PC-3 (cell line): ENCODE measurements at regions not wholly inside any gene's neighbourhood (a gene's known extent, or its start where the extent isn't known, plus 50 kb on each side); places are given as distances from the start of the nearest gene placed in this dataset.

Experiments used
- ATAC-seq: fragments of 200-7000 bp; cut with Tn5 transposase; 2 replicates; pipeline ENCODE4 v1.9.1; 2020; ENCODE audit warnings: mild to moderate bottlenecking, moderate library complexity
- BruUV-seq: library from RNA; stranded (reverse); fragments of 400-500 nt; replicated peaks from 2 replicates; lab custom pipeline; 2021; lab: Mats Ljungman, UMichigan
- CTCF ChIA-PET: fragments of 300-600 bp; sonication (Branson Sonifier 250); formaldehyde crosslinking; loops from one replicate; lab custom pipeline; 2022; ENCODE audit warnings: antibody characterized with exemption; lab: Charles Lee
- POLR2A ChIA-PET: fragments of 300-600 bp; sonication (Branson Sonifier 250); formaldehyde crosslinking; loops from one replicate; lab custom pipeline; 2022; ENCODE audit warnings: antibody characterized with exemption; ENCODE audit not compliant: unreplicated experiment; lab: Charles Lee
- DNase-seq: peaks from one replicate; pipeline ENCODE4 v3.0.0-alpha.2; 2015
- H2AFZ ChIP-seq: fragments of 300-600 bp; sonication (generic); 2 replicates; pipeline ENCODE4 v1.6.0; 2016; ENCODE audit warnings: antibody characterized with exemption, low read length
- H3F3A ChIP-seq: fragments of 300-600 bp; sonication (generic); one replicate; pipeline ENCODE4 v1.6.0; 2017; ENCODE audit warnings: antibody characterized with exemption, low read length, control low read depth, mild to moderate bottlenecking; ENCODE audit not compliant: unreplicated experiment
- H3K27ac ChIP-seq: fragments of 300-600 bp; sonication (generic); 2 replicates; pipeline ENCODE4 v1.5.1; 2016; ENCODE audit warnings: mild to moderate bottlenecking, low read length
- H3K27me3 ChIP-seq: fragments of 300-600 bp; sonication (generic); 2 replicates; pipeline ENCODE4 v1.6.1; 2016; ENCODE audit warnings: low read length, mixed read lengths
- H3K36me3 ChIP-seq: fragments of 300-600 bp; sonication (generic); 2 replicates; pipeline ENCODE4 v1.6.1; 2016; ENCODE audit warnings: low read depth, mixed run types, low read length, mixed read lengths
- H3K4me1 ChIP-seq: fragments of 300-600 bp; sonication (generic); 2 replicates; pipeline ENCODE4 v1.5.1; 2016; ENCODE audit warnings: low read length; ENCODE audit not compliant: insufficient read depth
- H3K4me2 ChIP-seq: fragments of 300-600 bp; sonication (generic); 2 replicates; pipeline ENCODE4 v1.6.0; 2016; ENCODE audit warnings: low read length
- H3K4me3 ChIP-seq: fragments of 300-600 bp; sonication (generic); 2 replicates; pipeline ENCODE4 v1.5.1; 2016; ENCODE audit warnings: mild to moderate bottlenecking, low read length, mixed read lengths
- H3K79me2 ChIP-seq: fragments of 300-600 bp; sonication (generic); 2 replicates; pipeline ENCODE4 v1.6.1; 2017; ENCODE audit warnings: low read length, mixed read lengths
- H3K9ac ChIP-seq: fragments of 300-600 bp; sonication (generic); 2 replicates; pipeline ENCODE4 v1.6.0; 2016; ENCODE audit warnings: mild to moderate bottlenecking, low read length
- H3K9me2 ChIP-seq: fragments of 300-600 bp; sonication (generic); replicated peaks from 2 replicates; pipeline ENCODE4 v1.6.1; 2016; ENCODE audit warnings: mixed run types, low read length, mixed read lengths
- H3K9me3 ChIP-seq: fragments of 300-600 bp; sonication (generic); 2 replicates; pipeline ENCODE4 v1.6.1; 2016; ENCODE audit warnings: low read length, mixed read lengths
- H4K20me1 ChIP-seq: fragments of 300-600 bp; sonication (generic); 2 replicates; pipeline ENCODE4 v1.6.1; 2016; ENCODE audit warnings: low read length, mixed read lengths
- CTCF ChIP-seq: fragments of 300-600 bp; sonication (generic); conservative IDR thresholded peaks from 2 replicates; pipeline ENCODE4 v1.5.1; 2017; ENCODE audit warnings: antibody characterized with exemption, low read depth, mild to moderate bottlenecking, low read length
- EZH2 ChIP-seq: fragments of 300-600 bp; sonication (generic); IDR thresholded peaks from one replicate; pipeline ENCODE4 v1.6.1; 2017; ENCODE audit warnings: antibody characterized with exemption, mild to moderate bottlenecking, low read length; ENCODE audit not compliant: unreplicated experiment
- EZH2phosphoT487 ChIP-seq: fragments of 300-600 bp; sonication (generic); IDR thresholded peaks from 2 replicates; pipeline ENCODE4 v1.6.1; 2018; ENCODE audit warnings: mild to moderate bottlenecking, antibody characterized with exemption, low read length, borderline replicate concordance
- intact Hi-C: fragments of 100-400 bp; cut with micrococcal nuclease; formaldehyde crosslinking; loops from 2 replicates; pipeline ENCODE4 v1.9.0; 2023

- no peaks in the 10 kb centered on the region for H3K9me2 ChIP-seq
- H3K36me3 ChIP-seq, result no peaks in the 10 kb centered on the region
- ChIA-PET CTCF (no interaction called here), POLR2A (no interaction called here)
- H3K27ac ChIP-seq, result no peak overlapping the region
- no peak overlapping the region for H2AFZ ChIP-seq
- DNase-seq (no peak), ATAC-seq (no peak)
- no peaks in the 10 kb centered on the region for H3F3A ChIP-seq
- no peak overlapping the region for H3K9ac ChIP-seq
- peaks cover 14% of the 10 kb centered on the region for H3K4me1 ChIP-seq
- no peaks in the 10 kb centered on the region for H3K79me2 ChIP-seq
- no peak overlapping the region for H3K4me3 ChIP-seq
- intact Hi-C loops, result no loop called here
- no peak for TF ChIP-seq EZH2phosphoT487
- no peak for TF ChIP-seq CTCF
- no peak for TF ChIP-seq EZH2
- H3K9me3 ChIP-seq, result no peaks in the 10 kb centered on the region
- H4K20me1 ChIP-seq, result no peaks in the 10 kb centered on the region
- no peaks in the 10 kb centered on the region for H3K27me3 ChIP-seq
- BruUV-seq, result no TSS peak
- no peak overlapping the region for H3K4me2 ChIP-seq
Measured at GRCh38 chr2:38181806-38182491, 106.0 kb upstream of the CYP1B1 start.

- DNase-seq, result no peak
Measured at GRCh38 chr2:38180754-38181153, 104.8 kb upstream of the CYP1B1 start.

More at GRCh38 chr2:38180754-38181153, 104.8 kb upstream of the CYP1B1 start:
- ChIA-PET CTCF (no interaction called here), POLR2A (no interaction called here)
- Histone ChIP-seq H3K27me3 (no peaks in the 10 kb centered on the region), H4K20me1 (no peaks in the 10 kb centered on the region), H3K4me2 (no peak overlapping the region), H3K79me2 (no peaks in the 10 kb centered on the region), H3K9ac (no peak overlapping the region), H3K4me3 (no peak overlapping the region), H3K9me3 (no peaks in the 10 kb centered on the region), H3F3A (no peaks in the 10 kb centered on the region), H3K36me3 (no peaks in the 10 kb centered on the region), H3K4me1 (peaks cover 11% of the 10 kb centered on the region), H2AFZ (no peak overlapping the region), H3K9me2 (no peaks in the 10 kb centered on the region), H3K27ac (no peak overlapping the region)
- no TSS peak for BruUV-seq
- no peak for TF ChIP-seq EZH2phosphoT487
- no peak for TF ChIP-seq EZH2
- no peak for TF ChIP-seq CTCF
- intact Hi-C loops, result no loop called here
- no peak for ATAC-seq
